Gastrocnemius medialis (tissue), 4 donors: ENCODE measurements at regions not wholly inside any gene's neighbourhood (a gene's known extent, or its start where the extent isn't known, plus 50 kb on each side); places are given as distances from the start of the nearest gene placed in this dataset.

ENCODE experiments used
- ATAC-seq, 2 donors: fragments of 150-250 bp; one replicate each; pipeline ENCODE4 v1.9.1; 2016
- DNase-seq, 2 donors: peaks; one replicate each; pipeline ENCODE4 v3.0.0-alpha.2; 2019
- H3K27ac ChIP-seq, 4 donors: fragments of 200-600 bp; sonication (generic); 1 replicate in 1 of 4; 2 replicates in 3 of 4; pipeline ENCODE4 v1.5.1; 2016 to 2018; ENCODE audit warnings: mild to moderate bottlenecking in 2 of 4, moderate library complexity in 1 of 4
- H3K27me3 ChIP-seq, 3 donors: fragments of 200-600 bp; sonication (generic) in 2 of 3; 1 replicate in 1 of 3; 2 replicates in 2 of 3; pipeline versions ENCODE4 v1.5.1 to v1.6.0; 2016 to 2019; ENCODE audit warnings: mild to moderate bottlenecking in 1 of 3, moderate library complexity in 1 of 3
- H3K36me3 ChIP-seq, 2 donors: fragments of 200-600 bp; sonication (generic) in 1 of 2; one replicate each; pipeline ENCODE4 v1.5.1; 2017 to 2018
- H3K4me1 ChIP-seq, 2 donors: fragments of 200-600 bp; sonication (generic) in 1 of 2; one replicate each; pipeline ENCODE4 v1.5.1; 2016 to 2017; ENCODE audit warnings: mild to moderate bottlenecking in 2 of 2
- H3K4me3 ChIP-seq, 4 donors: fragments of 200-600 bp; sonication (generic) in 3 of 4; 1 replicate in 1 of 4; 2 replicates in 3 of 4; pipeline ENCODE4 v1.5.1; 2016 to 2019; ENCODE audit warnings: mild to moderate bottlenecking in 2 of 4
- H3K9me3 ChIP-seq, 3 donors: fragments of 200-600 bp; sonication (generic) in 2 of 3; 1 replicate in 1 of 3; 2 replicates in 2 of 3; pipeline ENCODE4 v1.5.1; 2016 to 2019
- CTCF ChIP-seq, 5 experiments: fragments of 450-650 bp in 3 of 5; fragments of 200-600 bp in 2 of 5; sonication (generic) in 2 of 5; IDR thresholded peaks in 4 of 5; conservative IDR thresholded peaks in 1 of 5; 1 replicate in 4 of 5; 2 replicates in 1 of 5; pipeline ENCODE4 v1.5.1; 2016 to 2019; ENCODE audit warnings: antibody characterized with exemption in 5 of 5, mild to moderate bottlenecking in 3 of 5, moderate library complexity in 3 of 5
- POLR2A ChIP-seq, 2 donors: fragments of 450-650 bp; IDR thresholded peaks; one replicate each; pipeline ENCODE4 v1.6.1; 2017; ENCODE audit warnings: antibody characterized with exemption in 2 of 2, mild to moderate bottlenecking in 2 of 2, moderate library complexity in 2 of 2
- in situ Hi-C, 4 donors: fragments of 200-750 bp; cut with MboI; loops; one replicate each; pipeline versions ENCODE4 v1.15.0 to v1.8.0; 2017; ENCODE audit warnings: low sequenced_read_pairs in 4 of 4
- intact Hi-C: fragments of 100-400 bp; cut with DNase I; formaldehyde crosslinking; loops from one replicate; pipeline ENCODE4 v1.15.1; 2023; ENCODE audit warnings: low total_unique reads

- no peaks in the 10 kb centered on the region for H3K27me3 ChIP-seq
- no peak overlapping the region for H3K27ac ChIP-seq
- no peaks in the 10 kb centered on the region for H3K9me3 ChIP-seq
- intact Hi-C loops (no loop called here), in situ Hi-C loops (no loop called here)
- DNase-seq: no peak
- no peak overlapping the region for H3K4me3 ChIP-seq
- no peak for ATAC-seq
- TF ChIP-seq POLR2A (IDR thresholded peaks at IDR 0.05): no peak
- no peak for TF ChIP-seq CTCF (IDR thresholded peaks at IDR 0.05 in 4 of 5, conservative IDR thresholded peaks at IDR 0.05 in 1 of 5)
- H3K4me1 ChIP-seq: no peaks in the 10 kb centered on the region
- H3K36me3 ChIP-seq: no peaks in the 10 kb centered on the region
Measured at GRCh38 chr10:107546284-107546683, 381.8 kb upstream of the SORCS1 start.

GRCh38 chr10:107545717-107546116, 381.2 kb upstream of the SORCS1 start:
- Histone ChIP-seq H3K27me3 (no peaks in the 10 kb centered on the region), H3K27ac (no peak overlapping the region), H3K9me3 (no peaks in the 10 kb centered on the region), H3K4me1 (no peaks in the 10 kb centered on the region), H3K4me3 (no peak overlapping the region), H3K36me3 (no peaks in the 10 kb centered on the region)
- DNase-seq (no peak), ATAC-seq (no peak)
- in situ Hi-C loops (no loop called here), intact Hi-C loops (no loop called here)
- no peak for TF ChIP-seq CTCF (IDR thresholded peaks at IDR 0.05 in 4 of 5, conservative IDR thresholded peaks at IDR 0.05 in 1 of 5)
- no peak for TF ChIP-seq POLR2A (IDR thresholded peaks at IDR 0.05)

- no peak for ATAC-seq
- in situ Hi-C loops: no loop called here
Measured at GRCh38 chr10:107544706-107545520, 380.4 kb upstream of the SORCS1 start.

GRCh38 chr10:107542607-107543006, 378.1 kb upstream of the SORCS1 start:
- Histone ChIP-seq H3K4me1 (no peaks in the 10 kb centered on the region), H3K9me3 (no peaks in the 10 kb centered on the region), H3K4me3 (no peak overlapping the region), H3K36me3 (no peaks in the 10 kb centered on the region), H3K27me3 (no peaks in the 10 kb centered on the region), H3K27ac (no peak overlapping the region)
- in situ Hi-C loops: no loop called here
- ATAC-seq (no peak), DNase-seq (no peak)
- intact Hi-C loops: no loop called here
- TF ChIP-seq POLR2A (IDR thresholded peaks at IDR 0.05): no peak
- no peak for TF ChIP-seq CTCF (IDR thresholded peaks at IDR 0.05 in 4 of 5, conservative IDR thresholded peaks at IDR 0.05 in 1 of 5)

More at GRCh38 chr10:107544706-107545520, 380.4 kb upstream of the SORCS1 start:
- H3K4me3 ChIP-seq: no peak overlapping the region
- H3K27ac ChIP-seq: no peak overlapping the region
- no peaks in the 10 kb centered on the region for H3K4me1 ChIP-seq
- no peaks in the 10 kb centered on the region for H3K27me3 ChIP-seq
- no peak for DNase-seq
- intact Hi-C loops: no loop called here
- H3K9me3 ChIP-seq: no peaks in the 10 kb centered on the region
- TF ChIP-seq POLR2A (IDR thresholded peaks at IDR 0.05): no peak
- TF ChIP-seq CTCF (IDR thresholded peaks at IDR 0.05 in 4 of 5, conservative IDR thresholded peaks at IDR 0.05 in 1 of 5): no peak
- no peaks in the 10 kb centered on the region for H3K36me3 ChIP-seq
